HG03521 (cell line): ENCODE measurements at regions not wholly inside any gene's neighbourhood (a gene's known extent, or its start where the extent isn't known, plus 50 kb on each side); places are given as distances from the start of the nearest gene placed in this dataset.
A peak's percentile ranks its signal among the peaks of the same experiment; 100 is the strongest.

Experiments
- ATAC-seq: cut with Tn5 transposase; IDR thresholded peaks from one replicate; pipeline ENCODE4 v1.9.1; 2021; ENCODE audit warnings: mild to moderate bottlenecking, moderate library complexity; ENCODE audit not compliant: unreplicated experiment

GRCh38 chr6:142676647-142677192 lies 268.3 kb downstream of the HIVEP2 start:
- no peak for ATAC-seq

GRCh38 chr6:142679907-142680700 lies 264.9 kb downstream of the HIVEP2 start:
- no peak for ATAC-seq

GRCh38 chr6:142681099-142681498 lies 263.9 kb downstream of the HIVEP2 start:
- no peak for ATAC-seq

- no peak for ATAC-seq
Observed at GRCh38 chr6:142682985-142683384, 262.0 kb downstream of the HIVEP2 start.

GRCh38 chr6:142683714-142684141 lies 261.2 kb downstream of the HIVEP2 start:
- no peak for ATAC-seq

GRCh38 chr6:142684371-142684770 lies 260.6 kb downstream of the HIVEP2 start:
- ATAC-seq, result no peak

- no peak for ATAC-seq
Observed at GRCh38 chr6:142685852-142686506, 259.0 kb downstream of the HIVEP2 start.

- no peak for ATAC-seq
Observed at GRCh38 chr6:142686507-142686887, 258.5 kb downstream of the HIVEP2 start.

GRCh38 chr6:142692942-142693341 lies 252.0 kb downstream of the HIVEP2 start:
- ATAC-seq, result peak; percentile 55

GRCh38 chr6:142693441-142693840 lies 251.5 kb downstream of the HIVEP2 start:
- no peak for ATAC-seq

- ATAC-seq, result no peak
Observed at GRCh38 chr6:142694054-142694453, 250.9 kb downstream of the HIVEP2 start.

GRCh38 chr6:142695016-142695415 lies 250.0 kb downstream of the HIVEP2 start:
- ATAC-seq, result no peak

- ATAC-seq, result no peak
Observed at GRCh38 chr6:142696123-142697000, 248.6 kb downstream of the HIVEP2 start.

GRCh38 chr6:142697001-142697335 lies 248.0 kb downstream of the HIVEP2 start:
- no peak for ATAC-seq

- no peak for ATAC-seq
Observed at GRCh38 chr6:142697922-142698321, 247.1 kb downstream of the HIVEP2 start.

GRCh38 chr6:142698751-142699150 lies 246.2 kb downstream of the HIVEP2 start:
- no peak for ATAC-seq

GRCh38 chr6:142699391-142699790 lies 245.6 kb downstream of the HIVEP2 start:
- no peak for ATAC-seq

- peak; percentile 50 for ATAC-seq
Observed at GRCh38 chr6:142700032-142700431, 244.9 kb downstream of the HIVEP2 start.

- no peak for ATAC-seq
Observed at GRCh38 chr6:142700671-142701312, 244.2 kb downstream of the HIVEP2 start.
